K562 (cell line): ENCODE measurements at regions not wholly inside any gene's neighbourhood (a gene's known extent, or its start where the extent isn't known, plus 50 kb on each side); places are given as distances from the start of the nearest gene placed in this dataset.
A peak's percentile ranks its signal among the peaks of the same experiment; 100 is the strongest.

Experiments
- ATAC-seq: fragments of 200-7000 bp; cut with Tn5 transposase; 3 replicates; pipeline ENCODE4 v1.9.1; 2020; ENCODE audit warnings: moderate library complexity
- BruUV-seq: library from RNA; stranded (reverse); fragments of 400-500 nt; replicated peaks from 2 replicates; lab custom pipeline; 2021; lab: Mats Ljungman, UMichigan
- CTCF ChIA-PET: fragments of 300-600 bp; formaldehyde crosslinking; extraction: SDS; loops from one replicate; lab custom pipeline; 2021; ENCODE audit warnings: low intra/inter-chr PET ratio; lab: Yijun Ruan, JAX
- POLR2A ChIA-PET: fragments of 300-600, 350-650 bp; sonication (Branson Sonifier 250); formaldehyde crosslinking; extraction: SDS; loops from one replicate; lab custom pipeline; 2021; ENCODE audit warnings: antibody characterized with exemption, inconsistent platforms; lab: Yijun Ruan, JAX
- DNase-seq, 4 experiments: peaks; one replicate each; pipeline versions ENCODE4 v3.0.0 to v3.0.0-alpha.2; 2011 to 2018; ENCODE audit warnings: low spot score in 3 of 4, mixed read lengths in 3 of 4; ENCODE audit errors: extremely low read depth in 1 of 4
- FAIRE-seq: peaks from 2 replicates; lab custom pipeline; 2011; peaks lifted over from hg19 to GRCh38; lab: Jason Lieb, UNC
- H2AFZ ChIP-seq: 2 replicates; pipeline ENCODE4 v1.6.0; 2011; ENCODE audit warnings: low read depth, low read length, control low read depth, inconsistent platforms
- H3K27ac ChIP-seq: fragments of 200-600 bp; 3 replicates; pipeline ENCODE4 v1.8.0; 2011; ENCODE audit warnings: low read depth, mild to moderate bottlenecking, control low read depth, inconsistent platforms, low read length, moderate library complexity, mixed read lengths; ENCODE audit errors: extremely low read depth
- H3K27me3 ChIP-seq, 2 experiments: fragments of 300-600 bp in 1 of 2; 2 replicates in 1 of 2; 3 replicates in 1 of 2; pipeline versions ENCODE4 v1.6.0 to v1.8.0; 2011; ENCODE audit warnings: inconsistent platforms in 2 of 2, low read length in 2 of 2, mild to moderate bottlenecking in 1 of 2, mixed read lengths in 1 of 2, moderate library complexity in 1 of 2; ENCODE audit not compliant: control insufficient read depth in 2 of 2, insufficient read depth in 2 of 2
- H3K36me3 ChIP-seq: fragments of 300-600 bp; 3 replicates; pipeline ENCODE4 v1.8.0; 2011; ENCODE audit warnings: mild to moderate bottlenecking, low read length, inconsistent platforms; ENCODE audit not compliant: control insufficient read depth, insufficient read depth
- H3K4me1 ChIP-seq, 2 experiments: fragments of 200-600 bp in 1 of 2; replicated peaks in 1 of 2; 2 replicates in 1 of 2; 3 replicates in 1 of 2; pipeline versions ENCODE4 v1.5.1 to v1.8.0; 2011; ENCODE audit warnings: inconsistent platforms in 2 of 2, low read length in 2 of 2, mild to moderate bottlenecking in 1 of 2, mixed read lengths in 1 of 2, moderate library complexity in 1 of 2; ENCODE audit not compliant: control insufficient read depth in 2 of 2, insufficient read depth in 2 of 2
- H3K4me2 ChIP-seq: 2 replicates; pipeline ENCODE4 v1.6.1; 2011; ENCODE audit warnings: low read length, control low read depth, inconsistent platforms, mixed read lengths; ENCODE audit not compliant: insufficient read depth
- H3K4me3 ChIP-seq: fragments of 200-600 bp; sonication (generic), shearing (Covaris generic); 2 replicates; pipeline ENCODE4 v1.5.1; 2016; ENCODE audit warnings: control low read depth, inconsistent platforms
- H3K79me2 ChIP-seq: fragments of 200-600 bp; 3 replicates; pipeline ENCODE4 v1.8.0; 2011; ENCODE audit warnings: low read length, inconsistent platforms; ENCODE audit not compliant: control insufficient read depth, insufficient read depth
- H3K9ac ChIP-seq, 2 experiments: 2 replicates each; pipeline versions ENCODE4 v1.6.0 to v1.6.1; 2011; ENCODE audit warnings: low read depth in 2 of 2, low read length in 2 of 2, control low read depth in 1 of 2, inconsistent platforms in 1 of 2, mild to moderate bottlenecking in 1 of 2, mixed read lengths in 1 of 2; ENCODE audit not compliant: insufficient read depth in 1 of 2
- H3K9me1 ChIP-seq: one replicate; pipeline ENCODE4 v1.6.0; 2011; ENCODE audit warnings: inconsistent platforms, mild to moderate bottlenecking, low read length, moderate library complexity; ENCODE audit not compliant: control insufficient read depth, insufficient read depth
- H3K9me3 ChIP-seq: replicated peaks from 2 replicates; pipeline ENCODE4 v1.5.1; 2011; ENCODE audit warnings: low read depth, low read length, inconsistent platforms; ENCODE audit not compliant: control insufficient read depth, insufficient read depth
- H4K20me1 ChIP-seq: replicated peaks from 2 replicates; pipeline ENCODE4 v1.6.1; 2011; ENCODE audit warnings: low read length, inconsistent platforms, mixed read lengths; ENCODE audit not compliant: control insufficient read depth, insufficient read depth
- BDP1 ChIP-seq: IDR thresholded peaks from 3 replicates; pipeline ENCODE4 v1.6.1; 2011; ENCODE audit not compliant: insufficient read length, insufficient read depth
- NELFE ChIP-seq: IDR thresholded peaks from 2 replicates; pipeline ENCODE4 v1.6.1; 2011; ENCODE audit warnings: mild to moderate bottlenecking; ENCODE audit not compliant: insufficient read depth, insufficient read length
- PRDM10 ChIP-seq: fragments of 450-650 bp; IDR thresholded peaks from 2 replicates; pipeline ENCODE4 v1.6.1; 2018; ENCODE audit not compliant: partially characterized antibody
- PRPF4 ChIP-seq: fragments of 200-400 bp; formaldehyde crosslinking; IDR thresholded peaks from one replicate; pipeline ENCODE4 v1.6.1; 2017; ENCODE audit warnings: low read length, low read depth, mild to moderate bottlenecking; ENCODE audit not compliant: insufficient read depth, poor library complexity, severe bottlenecking
- RBM39 ChIP-seq: fragments of 200-400 bp; formaldehyde crosslinking; optimal IDR thresholded peaks from 2 replicates; pipeline ENCODE3; 2018; ENCODE audit warnings: low read depth, low read length
- SMARCC2 ChIP-seq: fragments of 450-650 bp; IDR thresholded peaks from 2 replicates; pipeline ENCODE4 v1.6.1; 2017; ENCODE audit warnings: antibody characterized with exemption, moderate library complexity, mild to moderate bottlenecking, low read depth
- SOX6 ChIP-seq: fragments of 450-650 bp; IDR thresholded peaks from 2 replicates; pipeline ENCODE4 v1.6.1; 2014; ENCODE audit warnings: mild to moderate bottlenecking
- ZNF197 ChIP-seq: fragments of 200-800 bp; sonication (Bioruptor generic); IDR thresholded peaks from 2 replicates; pipeline ENCODE4 v1.6.1; 2016; ENCODE audit warnings: low read depth, missing genetic modification characterization, missing compliant biosample characterization
- WGBS: fragments of 100-300 bp; shearing (Covaris generic); methylation state at CpG from one replicate; pipeline ENCODE4 v1.1.6; 2016; ENCODE audit warnings: low coverage, mixed read lengths; ENCODE audit not compliant: insufficient coverage; ENCODE audit errors: missing lambda C conversion rate; 5-methylcytosine and 5-hydroxymethylcytosine counted together
- in situ Hi-C: fragments of 300-500 bp; cut with MboI; formaldehyde crosslinking; loops from 4 replicates; pipeline ENCODE4 v1.15.0; 2018; ENCODE audit warnings: inconsistent platforms, mixed read lengths
- intact Hi-C: fragments of 100-400 bp; cut with micrococcal nuclease; formaldehyde crosslinking; loops from 2 replicates; pipeline ENCODE4 v1.14.2; 2022

DNA sequence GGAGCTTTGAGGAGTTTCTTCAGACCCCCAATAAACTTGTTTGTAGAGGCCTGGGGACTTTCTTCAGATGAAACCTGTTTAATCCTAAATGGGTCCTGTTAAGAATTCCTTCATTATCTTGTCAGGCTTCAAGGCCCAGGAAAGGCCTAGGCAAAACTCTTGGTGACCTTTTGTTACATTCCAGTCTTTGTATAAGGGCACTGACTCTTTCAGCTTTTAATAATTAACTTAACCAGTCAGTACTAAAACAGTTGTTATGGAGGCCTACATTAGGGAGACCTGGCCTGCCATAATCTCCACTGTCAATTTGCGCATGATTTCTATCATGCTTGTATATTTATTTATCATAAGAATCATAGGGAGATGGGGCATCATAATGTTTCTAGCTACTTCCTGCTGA lies 110.2 kb downstream of the FCRL5 start:
- Histone ChIP-seq H3K4me3 (no peak overlapping the region), H3K9ac (no peak overlapping the region), H3K79me2 (no peaks in the 10 kb centered on the region), H3K27me3 (peaks cover 0 to 10% of the 10 kb centered on the region in 2 experiments; a peak in 4 of 5 replicates), H3K36me3 (no peaks in the 10 kb centered on the region), H3K9me3 (no peaks in the 10 kb centered on the region), H3K9me1 (no peaks in the 10 kb centered on the region), H3K4me2 (no peak overlapping the region), H3K27ac (no peak overlapping the region), H2AFZ (no peak overlapping the region), H4K20me1 (no peaks in the 10 kb centered on the region), H3K4me1 (peaks cover 0 to 7% of the 10 kb centered on the region in 2 experiments; a peak in 1 of 5 replicates)
- BruUV-seq: no TSS peak
- ChIA-PET CTCF (no interaction called here), POLR2A (no interaction called here)
- WGBS: 70% methylated on average over 1 of the region's 1 CpG
- FAIRE-seq (no peak), ATAC-seq (no peak), DNase-seq (no peak)
- intact Hi-C loops: no loop called here
- in situ Hi-C loops: no loop called here
- TF ChIP-seq ZNF197 (CRISPR knock-in tag): no peak

DNA sequence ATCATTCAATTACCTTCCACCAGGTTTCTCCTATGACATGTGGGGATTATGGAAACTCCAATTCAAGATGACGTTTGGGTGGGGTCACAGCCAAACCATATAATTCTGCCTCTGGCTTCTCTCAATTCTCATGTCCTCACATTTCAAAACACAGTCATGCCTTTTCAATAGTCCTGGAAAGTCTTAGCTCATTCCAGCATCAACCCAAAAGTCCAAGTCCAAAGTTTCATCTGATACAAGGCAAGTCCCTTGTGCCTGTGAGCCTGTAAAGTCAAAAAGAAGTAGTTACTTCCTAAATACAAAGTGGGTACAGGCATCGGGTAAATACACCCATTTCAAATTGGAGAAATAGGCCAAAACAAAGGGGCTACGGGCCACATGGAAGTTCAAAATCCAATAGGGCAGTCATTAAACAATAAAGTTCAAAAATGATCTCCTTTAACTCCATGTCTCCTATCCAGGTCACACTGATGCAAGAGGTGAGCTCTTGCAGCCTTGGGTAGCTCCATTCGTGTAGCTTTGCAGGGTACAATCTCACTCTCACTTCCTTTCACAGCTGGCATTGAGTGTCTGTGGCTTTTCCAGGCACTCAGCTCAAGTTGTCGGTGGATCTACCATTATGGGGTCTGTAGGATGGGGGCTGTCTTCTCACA lies 112.9 kb downstream of the FCRL5 start:
- ATAC-seq (no peak), FAIRE-seq (no peak), DNase-seq (no peak)
- H3K9ac ChIP-seq: no peak overlapping the region
- H3K4me3 ChIP-seq: no peak overlapping the region
- H3K9me3 ChIP-seq: no peaks in the 10 kb centered on the region
- H3K4me2 ChIP-seq: no peak overlapping the region
- 1% methylated on average over 5 of the region's 5 CpGs for WGBS
- CTCF ChIA-PET: no interaction called here
- intact Hi-C loops (no loop called here), in situ Hi-C loops (no loop called here)
- no peaks in the 10 kb centered on the region for H3K4me1 ChIP-seq
- POLR2A ChIA-PET: interaction anchor here (1.8 kb wide), 1 partner anchor 9 kb away, joined by 6 read pairs; no protein-coding TSS in a partner anchor
- H3K27me3 ChIP-seq: peaks cover 8 to 18% of the 10 kb centered on the region in 2 experiments
- no peaks in the 10 kb centered on the region for H3K36me3 ChIP-seq
- H2AFZ ChIP-seq: no peak overlapping the region
- no peaks in the 10 kb centered on the region for H4K20me1 ChIP-seq
- no TSS peak for BruUV-seq
- no peak overlapping the region for H3K27ac ChIP-seq
- H3K9me1 ChIP-seq: no peaks in the 10 kb centered on the region
- H3K79me2 ChIP-seq: no peaks in the 10 kb centered on the region
- peak; percentile 15 for TF ChIP-seq PRDM10
- TF ChIP-seq BDP1: no peak
- no peak for TF ChIP-seq PRPF4
- no peak for TF ChIP-seq SOX6
- no peak for TF ChIP-seq SMARCC2
- TF ChIP-seq NELFE: no peak
- no peak for TF ChIP-seq RBM39
